GM13977 (cell line): ENCODE measurements at regions not wholly inside any gene's neighbourhood (a gene's known extent, or its start where the extent isn't known, plus 50 kb on each side); places are given as distances from the start of the nearest gene placed in this dataset.

Experiments used
- DNase-seq: peaks from one replicate; pipeline ENCODE4 v3.0.0; 2012; ENCODE audit warnings: low spot score
- CTCF ChIP-seq: IDR thresholded peaks from 2 replicates; pipeline ENCODE4 v1.5.1; 2012; ENCODE audit warnings: mild to moderate bottlenecking, control low read depth; ENCODE audit not compliant: insufficient read depth; ENCODE audit errors: extremely low read depth, missing control alignments
- in situ Hi-C: fragments of 300-500 bp; cut with MboI; formaldehyde crosslinking; loops from one replicate; pipeline ENCODE4 v1.12.0; 2022; ENCODE audit warnings: low sequenced_read_pairs, low pct_unique_long_range_greater_than_20kb, mixed read lengths, inconsistent platforms; ENCODE audit not compliant: unreplicated experiment

- no peak for TF ChIP-seq CTCF
- DNase-seq: no peak
- in situ Hi-C loops: no loop called here
Observed at GRCh38 chr6:164283574-164283973, 869.1 kb downstream of the QKI start.

- in situ Hi-C loops: no loop called here
- TF ChIP-seq CTCF: no peak
- no peak for DNase-seq
Observed at GRCh38 chr6:164276211-164276610, 861.7 kb downstream of the QKI start.

- no peak for DNase-seq
- no peak for TF ChIP-seq CTCF
- in situ Hi-C loops: no loop called here
Observed at GRCh38 chr6:164275773-164276172, 861.3 kb downstream of the QKI start.

- DNase-seq: no peak
- in situ Hi-C loops: no loop called here
- no peak for TF ChIP-seq CTCF
Observed at GRCh38 chr6:164274493-164274892, 860.0 kb downstream of the QKI start.

GRCh38 chr6:164273491-164273890 is 859.0 kb downstream of the QKI start:
- in situ Hi-C loops: no loop called here

GRCh38 chr6:164266851-164267250 is 852.3 kb downstream of the QKI start:
- in situ Hi-C loops: no loop called here
- DNase-seq: no peak
- TF ChIP-seq CTCF: no peak

More at GRCh38 chr6:164273491-164273890, 859.0 kb downstream of the QKI start:
- no peak for DNase-seq
- no peak for TF ChIP-seq CTCF

- DNase-seq: no peak
- TF ChIP-seq CTCF: no peak
- in situ Hi-C loops: no loop called here
Observed at GRCh38 chr6:164262348-164262747, 847.8 kb downstream of the QKI start.
